ENCODE measurements at regions not wholly inside any gene's neighbourhood (a gene's known extent, or its start where the extent isn't known, plus 50 kb on each side); places are given as distances from the start of the nearest gene placed in this dataset.

DNA sequence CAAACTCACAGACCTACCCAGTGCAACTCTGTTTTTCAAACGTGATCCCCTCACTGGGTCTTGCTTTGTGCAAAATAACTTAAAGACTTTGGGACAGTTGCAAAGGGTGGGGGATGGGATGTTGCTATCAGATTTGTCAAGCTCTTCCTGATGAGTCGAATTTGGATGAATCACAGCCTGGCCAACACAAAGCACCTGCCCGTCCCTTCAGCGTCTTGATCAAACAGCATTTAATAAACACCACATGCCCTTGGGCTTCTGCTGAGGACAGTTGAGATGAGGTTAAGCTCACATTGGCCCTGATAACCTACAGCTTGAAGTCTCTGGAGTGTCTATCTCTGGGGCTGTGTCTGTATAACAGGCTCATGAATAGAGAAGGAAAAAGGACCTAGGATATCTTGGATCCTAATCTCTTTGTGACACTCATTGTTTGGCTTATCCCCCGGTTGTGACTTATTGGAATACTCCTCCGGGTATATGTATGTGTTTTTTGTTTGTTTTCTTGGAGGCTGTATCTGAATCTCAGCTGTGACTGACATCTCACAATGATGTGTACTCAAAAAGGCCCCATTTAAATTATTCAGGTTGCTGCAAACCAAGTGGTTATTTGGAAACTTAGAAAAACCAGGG lies 132.6 kb upstream of the NAMPT start:
- DNase-seq = no peak

DNA sequence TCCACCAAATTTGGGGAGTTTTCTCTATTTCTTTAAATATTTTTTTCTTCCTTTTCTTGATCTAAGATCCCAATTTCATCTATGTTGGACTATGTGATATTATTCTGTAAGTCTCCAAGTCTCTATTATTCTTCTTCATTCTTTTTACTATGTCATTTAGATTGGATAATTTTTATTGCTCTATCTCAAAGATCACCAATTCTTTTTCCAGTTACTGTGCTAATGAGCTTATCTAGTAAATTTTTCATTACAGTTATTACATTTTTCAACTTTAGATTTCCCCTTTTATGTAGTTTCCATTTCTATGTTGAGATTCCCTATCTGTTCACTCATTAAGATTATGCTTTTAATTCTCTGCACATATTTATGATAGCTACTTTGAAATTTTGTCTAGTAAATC lies 131.6 kb upstream of the NAMPT start:
- no peak for DNase-seq

DNA sequence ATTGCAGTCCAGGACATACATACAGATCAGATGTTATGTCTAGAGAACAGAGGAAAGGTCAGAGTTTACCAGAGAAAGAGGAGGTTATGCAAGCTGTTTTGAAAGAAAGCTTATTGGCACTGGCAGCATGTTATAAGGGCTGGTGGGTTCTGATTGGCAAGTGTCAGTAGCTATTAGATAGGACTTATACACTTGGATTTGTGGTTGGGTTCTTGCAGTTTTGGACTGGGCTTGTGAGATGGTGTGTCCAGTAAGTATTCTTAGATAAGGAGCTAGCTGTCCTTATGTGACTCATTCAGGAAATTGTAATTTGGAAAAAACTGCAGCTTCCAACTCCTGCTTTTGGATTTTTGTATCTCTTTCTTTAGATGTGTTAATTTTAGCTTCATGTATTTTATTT lies 130.7 kb upstream of the NAMPT start:
- DNase-seq = no peak

DNA sequence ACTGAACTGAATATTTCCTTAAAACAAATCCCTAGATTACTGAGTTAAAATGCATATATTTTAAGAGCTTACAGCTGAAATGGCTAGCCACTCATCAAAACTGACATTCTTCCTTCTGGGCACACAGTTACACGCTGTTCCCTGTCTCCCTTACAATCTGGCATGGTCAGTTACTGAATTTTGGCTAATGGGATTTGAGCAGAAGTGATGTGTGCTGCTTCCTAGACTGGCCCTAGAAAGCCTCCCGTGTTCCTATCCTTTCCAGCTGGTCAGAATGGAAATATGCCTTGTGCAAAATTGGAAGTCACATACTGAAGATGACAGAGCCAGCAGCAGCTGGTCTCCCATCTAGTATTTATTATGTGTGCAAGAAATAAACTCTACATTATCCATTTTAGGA lies 128.7 kb upstream of the NAMPT start:
- no peak for DNase-seq

DNA sequence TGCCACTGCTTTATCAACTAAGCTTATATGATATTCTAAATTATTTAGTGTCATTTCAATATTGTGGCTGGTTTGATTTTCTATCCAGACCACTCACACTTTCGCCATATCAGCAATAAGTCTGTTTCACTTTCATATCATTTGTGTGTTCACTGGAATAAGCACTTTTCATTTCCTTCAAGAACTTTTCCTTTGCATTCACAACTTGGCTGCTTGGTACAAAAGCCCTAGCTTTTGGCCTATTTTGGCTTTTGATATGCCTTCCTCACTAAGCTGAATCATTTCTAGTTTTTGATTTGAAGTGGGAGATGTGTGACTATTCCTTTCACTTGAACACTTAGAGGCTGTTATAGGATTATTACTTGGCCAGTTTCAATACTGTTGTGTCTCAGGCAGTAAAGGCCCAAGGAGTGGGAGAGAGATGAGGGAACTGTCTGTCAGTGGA lies 120.9 kb upstream of the NAMPT start:
- DNase-seq = no peak

DNA sequence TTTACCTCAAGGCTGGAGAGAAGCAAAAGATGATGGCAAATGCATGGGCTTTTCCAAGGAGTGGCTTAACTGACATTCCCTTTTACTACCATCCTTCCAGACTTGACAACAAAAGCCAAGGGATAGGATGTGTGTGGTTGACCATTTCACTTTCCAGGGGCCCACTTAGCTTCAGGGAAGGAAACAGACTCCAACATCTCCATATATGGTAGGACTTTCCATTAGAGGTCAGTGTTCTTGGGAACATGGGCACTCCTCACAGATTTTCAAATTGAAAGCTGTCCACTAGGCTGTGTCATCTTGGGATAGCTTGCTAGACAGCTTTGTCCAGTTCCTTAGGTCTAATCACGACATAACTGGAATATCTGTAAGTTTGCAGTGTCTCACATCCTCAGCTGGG lies 118.1 kb upstream of the NAMPT start:
- no peak for DNase-seq

DNA sequence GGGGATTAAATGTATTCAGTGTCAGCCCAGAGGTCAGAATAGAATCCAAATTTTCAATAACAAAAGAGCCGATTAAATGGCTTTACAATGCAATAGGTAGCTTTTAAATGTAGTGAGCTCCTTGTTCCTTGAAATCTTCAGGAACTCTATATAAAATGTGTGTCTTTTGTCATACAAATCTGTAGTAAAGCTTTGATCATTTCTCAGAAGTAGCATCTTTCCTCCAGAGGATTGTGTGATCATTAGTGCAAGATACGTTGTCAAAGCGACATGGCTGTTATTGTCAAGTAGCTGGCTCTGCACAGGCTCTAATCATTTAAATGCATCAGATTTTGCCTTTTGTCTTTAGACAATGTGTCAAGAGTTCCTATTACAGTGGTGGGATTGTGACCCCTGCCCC lies 116.1 kb upstream of the NAMPT start:
- no peak for DNase-seq

DNA sequence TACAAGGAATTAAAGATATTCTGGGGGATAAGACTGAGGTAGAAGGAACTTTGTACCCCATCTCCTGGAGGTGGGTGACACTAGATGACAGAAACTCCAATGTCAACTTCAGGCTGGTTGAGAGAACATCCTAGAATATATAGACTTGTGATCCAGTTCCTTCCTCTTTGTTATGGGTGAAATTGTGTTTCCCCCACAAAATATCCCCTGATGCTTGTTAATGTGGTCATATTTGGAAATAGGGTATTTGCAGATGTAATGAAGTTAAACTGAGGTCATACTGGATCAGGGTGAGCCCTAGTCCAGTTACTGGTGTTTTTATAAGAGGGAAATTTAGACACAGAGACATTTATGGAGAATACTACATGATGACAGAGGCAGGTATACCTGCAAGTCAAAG lies 114.0 kb upstream of the NAMPT start:
- DNase-seq = no peak

DNA sequence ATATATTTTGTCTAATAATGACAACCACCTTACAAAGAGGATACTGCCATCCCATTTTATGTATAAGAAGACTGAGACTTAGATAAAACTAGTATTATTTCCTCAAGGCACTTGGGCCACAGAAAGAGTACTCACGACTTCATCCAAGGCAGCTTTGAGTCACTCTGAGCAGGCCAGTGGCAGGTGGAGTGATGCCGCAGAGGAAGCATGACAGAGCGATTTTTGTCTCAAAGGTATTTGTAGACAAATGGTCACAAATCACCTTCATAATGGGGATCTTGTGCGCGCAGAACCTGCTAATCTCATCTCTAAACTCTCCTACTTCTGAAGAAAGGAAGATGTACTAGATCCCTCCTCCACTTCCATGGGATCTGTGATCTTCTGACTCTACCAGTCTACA lies 113.2 kb upstream of the NAMPT start:
- DNase-seq = no peak

DNA sequence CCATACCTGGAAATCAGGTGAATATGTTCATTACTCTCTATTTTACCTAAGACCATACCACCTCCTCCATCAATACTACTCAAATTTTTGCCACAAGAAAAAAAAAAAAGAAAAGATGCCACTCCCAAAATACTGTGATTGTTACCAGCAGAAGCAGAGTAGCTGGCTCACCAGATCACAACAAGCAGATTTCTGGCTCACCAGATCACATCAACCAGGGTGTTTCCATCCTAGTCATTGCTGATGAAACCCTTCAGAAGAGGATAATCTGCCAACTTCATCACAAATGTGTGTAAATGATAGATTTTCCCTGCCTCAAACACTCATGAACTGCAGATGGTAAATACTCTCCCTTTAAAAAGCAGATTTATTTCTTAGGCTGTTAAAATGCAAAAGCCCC lies 109.7 kb upstream of the NAMPT start:
- DNase-seq = no peak

DNA sequence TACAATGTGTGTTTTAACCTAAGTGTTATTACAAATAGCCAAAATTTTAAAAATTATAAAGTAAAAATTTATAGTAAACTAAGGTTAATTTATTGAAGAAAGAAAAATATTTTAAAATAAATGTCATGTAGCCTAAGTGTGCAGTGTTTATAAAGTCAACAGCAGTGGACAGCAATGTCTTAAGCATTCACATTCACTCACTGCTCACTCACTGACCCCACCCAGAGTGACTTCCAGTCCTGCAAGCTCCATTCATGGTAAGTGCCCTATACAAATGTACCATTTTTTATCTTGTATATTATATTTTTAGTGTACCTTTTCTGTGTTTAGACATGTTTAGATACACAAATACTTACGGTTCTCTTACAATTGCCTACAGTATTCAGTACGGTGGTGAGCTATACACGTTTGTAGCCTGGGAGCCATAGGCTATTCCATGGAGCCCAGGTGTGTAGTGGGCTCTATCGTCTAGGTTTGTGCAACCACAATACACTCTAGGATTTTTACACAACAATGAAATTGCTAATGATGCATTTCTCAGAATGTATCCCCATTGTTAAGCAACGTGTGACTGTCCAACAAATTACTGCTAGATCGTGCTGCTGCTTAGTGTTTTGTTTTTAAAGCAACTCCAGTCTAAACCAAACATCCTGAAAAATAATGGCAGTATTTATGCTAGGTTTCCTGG lies 108.9 kb upstream of the NAMPT start:
- no peak for DNase-seq

DNA sequence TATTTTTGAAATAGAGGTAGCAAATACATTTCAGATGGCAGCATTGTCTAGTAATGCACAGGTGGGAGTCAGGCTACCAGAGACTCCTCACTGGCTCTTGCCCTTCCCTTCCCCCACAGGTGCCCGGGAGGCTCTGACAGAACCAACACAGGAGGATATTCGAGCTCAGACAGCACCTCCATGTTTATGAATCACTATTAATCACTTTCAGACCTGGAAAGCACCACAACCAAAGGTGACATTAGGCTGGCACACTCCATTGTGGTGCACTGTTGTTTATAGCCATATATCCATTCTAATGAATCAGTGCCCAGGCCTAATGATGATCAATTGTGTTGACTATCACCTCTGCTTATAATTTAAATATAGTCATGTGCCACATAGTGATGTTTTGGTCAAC lies 107.8 kb upstream of the NAMPT start:
- DNase-seq = no peak

DNA sequence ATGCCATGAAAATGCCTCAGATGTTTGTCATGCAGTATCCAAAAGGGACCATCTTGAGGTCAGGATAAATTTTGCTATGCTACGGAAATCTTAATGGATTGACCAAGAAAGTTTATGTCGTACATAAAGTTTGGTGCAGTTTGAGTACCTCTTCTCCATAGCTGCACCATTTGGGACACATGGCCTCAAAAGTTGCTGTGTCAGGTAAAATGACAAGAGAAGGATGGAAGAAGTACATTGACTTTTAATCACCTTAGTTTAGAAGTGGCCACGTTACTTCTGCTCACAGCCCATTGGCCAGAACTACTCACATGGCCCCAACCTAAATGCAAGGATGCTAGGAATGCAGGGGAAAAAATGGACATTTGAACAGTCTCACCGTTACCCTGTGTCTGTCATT lies 107.4 kb upstream of the NAMPT start:
- DNase-seq = no peak

DNA sequence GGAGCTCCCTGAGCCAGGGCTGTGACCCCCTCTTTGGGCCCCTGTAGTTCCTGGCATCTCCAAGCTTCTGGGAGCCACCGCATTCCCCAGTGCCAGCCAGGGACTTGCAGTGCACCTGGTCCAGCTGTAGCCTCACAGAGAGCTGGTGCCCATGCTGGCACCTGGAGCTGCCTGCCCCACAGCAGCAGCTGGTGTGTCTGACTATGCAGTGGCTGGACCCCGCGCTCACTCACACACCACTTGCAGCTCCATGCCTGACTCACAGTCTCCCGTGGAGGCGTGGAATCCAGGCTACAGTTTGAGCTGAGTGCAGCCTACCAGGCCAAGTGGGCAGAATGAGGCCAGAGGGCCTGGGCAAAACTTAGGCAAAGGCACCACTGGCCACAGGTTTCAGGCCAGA lies 102.2 kb upstream of the NAMPT start:
- no peak for DNase-seq

DNA sequence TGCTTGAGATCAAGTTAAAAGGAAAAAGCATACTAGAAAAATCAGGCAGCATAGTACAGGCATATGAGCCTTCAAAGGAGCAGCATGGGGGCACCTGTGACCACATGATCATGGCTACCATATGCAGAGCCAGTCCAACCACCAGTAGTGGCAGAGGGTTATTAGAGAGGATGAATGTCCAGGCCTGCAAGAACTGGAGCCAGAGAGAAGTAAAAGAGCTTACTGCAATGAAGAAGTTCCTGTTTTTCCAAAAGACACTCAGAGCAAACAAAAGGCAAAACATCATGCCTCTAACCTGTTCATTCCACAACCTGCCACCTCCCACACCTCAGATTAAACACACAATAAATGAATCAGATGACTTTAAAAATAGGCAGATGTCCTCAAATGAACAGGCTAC lies 99.6 kb upstream of the NAMPT start:
- no peak for DNase-seq

DNA sequence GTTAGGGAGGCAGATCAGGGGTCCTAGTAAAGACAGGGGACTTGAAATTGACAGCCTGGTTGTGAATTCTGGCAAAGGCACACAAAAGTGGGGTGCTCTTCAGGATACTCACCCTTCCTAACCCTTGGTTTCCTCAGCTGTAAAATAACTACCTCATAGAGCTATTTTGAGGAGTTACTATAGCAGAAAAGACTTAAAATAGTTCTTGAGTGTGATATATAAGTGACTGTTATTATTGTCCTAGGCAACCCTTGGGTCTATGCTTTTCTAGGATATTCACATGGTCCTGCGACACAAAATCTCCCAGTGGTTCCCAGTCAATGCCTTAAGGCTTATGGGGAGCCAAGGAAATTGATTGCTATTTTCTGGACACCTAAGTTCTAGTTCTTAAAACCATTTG lies 98.1 kb upstream of the NAMPT start:
- DNase-seq = no peak

DNA sequence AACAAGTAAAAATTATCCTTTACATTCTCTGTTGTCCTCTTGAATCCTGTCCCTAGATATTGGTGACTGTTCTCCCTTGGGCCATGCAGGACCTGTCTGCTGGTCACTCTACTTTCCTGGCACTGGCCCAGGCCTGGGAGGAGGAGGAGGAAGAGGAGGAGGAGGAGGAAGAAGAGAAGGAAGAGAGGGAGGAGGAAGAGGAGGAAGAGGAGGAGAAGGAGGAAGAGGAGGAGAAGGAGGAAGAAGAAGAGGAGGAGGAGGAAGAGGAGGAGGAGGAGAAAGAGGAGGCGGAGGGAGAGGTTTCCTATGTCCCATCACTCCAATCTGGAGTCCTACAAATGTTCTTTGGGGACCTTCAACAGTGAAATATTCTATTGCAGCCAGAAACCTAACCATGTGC lies 97.3 kb upstream of the NAMPT start:
- no peak for DNase-seq

DNA sequence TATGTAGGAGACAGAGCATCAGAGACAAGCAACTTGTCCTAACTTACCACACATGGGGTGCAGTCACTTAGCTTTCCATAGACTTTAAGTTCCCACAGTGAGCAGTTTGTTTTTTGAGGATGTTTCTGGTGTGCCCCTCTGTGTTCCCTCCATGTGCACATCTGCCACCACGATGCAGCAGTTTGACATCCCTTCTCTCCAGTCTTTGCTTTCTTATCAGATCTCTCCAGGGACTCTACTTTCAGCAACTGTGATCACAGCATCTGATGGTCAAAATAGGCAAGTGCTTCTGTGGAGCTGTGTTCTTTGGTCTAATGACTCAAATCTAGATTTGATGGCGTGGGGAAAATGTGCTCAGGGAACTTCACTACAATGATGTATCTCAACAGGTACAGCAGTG lies 96.5 kb upstream of the NAMPT start:
- no peak for DNase-seq

DNA sequence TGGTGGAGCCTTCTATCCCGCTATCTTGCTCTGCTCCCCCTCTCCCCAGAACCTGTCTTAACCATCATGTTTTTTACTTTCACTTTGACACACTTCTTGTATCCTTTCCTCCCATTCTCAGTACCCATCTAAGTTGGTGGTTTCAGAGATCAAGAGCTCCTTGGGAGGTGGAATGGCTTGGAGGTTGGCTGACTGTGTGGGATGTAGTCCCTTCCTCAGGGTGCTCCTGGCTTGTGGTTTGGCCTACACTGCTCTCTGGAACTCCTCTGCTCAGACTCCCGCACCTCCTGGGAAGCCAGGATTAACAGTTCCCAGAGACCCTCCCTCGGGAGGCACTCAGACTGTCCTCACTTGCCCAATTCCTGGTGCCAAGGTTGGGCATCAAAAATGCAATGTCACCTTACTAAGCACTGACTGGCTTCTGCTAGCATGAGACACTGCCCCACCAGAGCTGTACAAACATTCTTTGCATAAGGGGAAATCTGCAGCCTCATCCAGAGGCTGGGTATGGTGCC lies 93.1 kb upstream of the NAMPT start:
- DNase-seq = no peak

DNA sequence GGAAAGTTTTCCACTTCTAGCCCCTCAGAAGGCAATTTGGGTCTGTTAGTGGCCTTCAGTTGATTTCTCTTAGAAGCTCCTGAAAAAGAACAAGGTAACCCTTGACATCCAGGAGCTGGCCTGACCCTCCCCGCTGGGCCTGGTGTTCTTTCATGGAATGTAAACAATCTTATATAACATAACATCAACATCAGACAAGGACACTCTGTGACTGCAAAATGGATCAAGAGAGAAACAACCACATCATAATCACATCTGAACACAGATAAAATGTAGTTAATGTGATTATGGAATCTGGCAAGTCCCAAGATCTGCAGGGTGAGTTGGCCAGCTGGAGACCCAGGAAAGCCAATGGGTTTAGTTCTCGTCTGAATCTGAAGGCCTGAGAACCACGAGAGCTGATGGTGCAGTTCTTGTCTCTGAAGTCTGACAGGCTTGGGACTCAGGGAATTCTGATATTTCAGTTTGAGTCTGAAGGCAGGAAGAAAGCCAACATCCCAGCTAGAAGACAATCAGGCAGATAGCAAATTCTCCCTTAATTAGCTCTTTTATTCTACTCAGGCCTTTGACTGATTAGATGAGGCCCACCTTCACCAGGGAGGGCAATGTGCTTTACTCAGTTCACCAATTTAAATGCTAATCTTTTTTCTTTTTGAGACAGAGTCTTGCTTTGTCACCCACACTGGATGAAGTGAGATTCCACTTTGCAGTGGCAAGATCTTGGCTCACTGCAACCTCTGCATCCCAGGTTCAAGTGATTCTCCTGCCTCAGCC lies 91.4 kb upstream of the NAMPT start:
- DNase-seq = no peak

DNA sequence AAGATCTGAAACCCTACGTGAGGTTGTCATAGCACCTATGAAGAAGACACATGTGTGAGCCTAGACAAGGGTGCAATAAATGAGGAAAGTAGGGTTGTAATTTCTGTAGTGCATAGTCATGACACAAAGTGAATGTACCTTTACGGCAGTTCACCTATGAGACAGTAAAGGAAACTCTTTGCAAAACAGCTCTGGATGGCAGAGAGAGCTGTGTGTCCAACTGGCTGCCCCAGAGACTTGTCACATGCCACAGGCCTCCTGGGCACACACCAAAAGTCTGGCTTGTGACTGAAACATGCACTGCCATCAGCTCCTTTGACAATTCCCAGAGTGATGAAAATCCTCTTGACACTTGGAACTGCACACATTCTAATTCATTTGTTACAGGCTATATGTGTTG lies 90.7 kb upstream of the NAMPT start:
- DNase-seq = no peak

DNA sequence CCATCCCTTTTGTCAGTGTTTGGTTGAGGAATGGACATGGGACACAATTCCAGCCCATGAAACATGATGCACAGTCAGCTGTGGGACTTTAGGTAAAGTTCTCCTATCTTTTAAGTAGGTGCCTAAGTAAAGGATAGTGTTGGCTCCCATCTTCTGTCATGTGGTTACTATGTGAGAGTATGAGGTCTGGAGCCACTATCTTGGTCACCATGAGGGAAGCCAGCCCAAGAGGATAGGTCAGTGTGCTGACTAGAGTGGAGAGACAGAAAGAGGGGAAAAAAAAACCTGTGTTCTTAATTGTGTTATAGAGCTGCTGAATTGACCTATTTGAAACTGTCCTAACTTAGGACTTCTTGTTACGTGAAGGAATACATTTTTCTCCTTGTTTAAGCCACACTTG lies 89.7 kb upstream of the NAMPT start:
- no peak for DNase-seq

DNA sequence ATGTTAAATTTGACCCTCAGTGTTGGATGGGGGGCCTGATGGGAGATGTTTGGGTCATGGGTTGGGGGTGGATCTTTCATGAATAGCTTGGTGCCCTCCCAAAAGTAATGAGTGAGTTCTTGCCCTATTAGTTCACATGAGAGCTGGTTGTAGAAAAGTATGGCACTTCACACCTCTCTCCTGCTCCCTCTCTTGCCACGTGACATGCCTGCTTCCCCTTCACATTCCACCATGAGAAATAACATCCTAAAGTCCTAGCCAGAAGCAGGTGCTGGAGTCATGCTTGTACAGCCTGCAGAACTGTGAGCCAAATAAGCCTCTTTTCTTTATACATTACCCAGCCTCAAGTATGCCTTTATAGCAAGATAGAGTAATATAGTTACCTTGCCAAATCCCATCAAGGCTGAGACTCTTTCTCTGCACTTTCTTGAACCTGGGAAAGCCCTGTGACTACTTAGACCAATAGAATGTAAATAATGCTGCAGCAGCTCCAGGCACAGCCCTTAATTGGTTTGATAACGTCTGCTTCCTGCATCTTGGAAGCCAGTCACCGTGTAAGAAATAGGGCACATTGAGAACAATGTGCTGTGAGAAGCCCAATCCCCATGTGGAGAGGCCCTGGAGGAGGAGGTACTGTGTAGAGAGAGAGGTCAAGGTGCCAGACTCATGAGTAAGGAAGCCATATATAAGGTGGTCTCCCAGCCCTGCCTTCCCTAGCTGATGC lies 88.0 kb upstream of the NAMPT start:
- no peak for DNase-seq

DNA sequence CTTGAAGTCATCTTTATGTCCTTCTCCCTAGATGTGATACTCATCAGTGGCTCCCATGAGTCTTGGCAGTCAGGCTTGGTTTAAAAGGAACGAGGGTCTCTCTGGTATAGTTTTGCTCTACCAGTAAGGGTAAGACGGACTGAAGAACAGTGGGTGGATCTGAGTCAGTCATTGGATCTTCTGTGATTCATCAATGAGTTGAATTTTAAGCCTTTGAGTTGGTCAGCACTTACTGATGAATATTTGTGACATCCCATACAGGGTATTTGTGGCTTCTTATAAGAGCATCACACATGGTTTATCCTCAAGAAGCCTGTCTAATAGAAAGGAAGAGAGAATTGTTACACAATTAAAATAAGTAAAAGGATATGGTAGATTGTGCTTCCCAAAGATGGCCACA lies 87.3 kb upstream of the NAMPT start:
- no peak for DNase-seq
